Endothelial cell of umbilical vein (primary cell): ENCODE measurements at regions not wholly inside any gene's neighbourhood (a gene's known extent, or its start where the extent isn't known, plus 50 kb on each side); places are given as distances from the start of the nearest gene placed in this dataset.
"Not testable (repeated sequence)": the region's sequence is repeated elsewhere in the genome, so short reads cannot be mapped to it uniquely, and the experiment has no call there.

Experiments used
- BruUV-seq: library from RNA; stranded (reverse); fragments of 400-500 nt; replicated peaks from 2 replicates; lab custom pipeline; 2021; lab: Mats Ljungman, UMichigan
- CTCF ChIA-PET: fragments of 300-600, 350-600 bp; sonication (Branson Sonifier 250); formaldehyde crosslinking; loops from one replicate; lab custom pipeline; 2021; ENCODE audit warnings: antibody characterized with exemption, inconsistent platforms; lab: Charles Lee
- POLR2A ChIA-PET: fragments of 300-600, 350-600 bp; sonication (Branson Sonifier 250); formaldehyde crosslinking; loops from one replicate; lab custom pipeline; 2021; ENCODE audit warnings: antibody characterized with exemption, inconsistent platforms; lab: Charles Lee
- DNase-seq: peaks from one replicate; pipeline ENCODE4 v3.0.0-alpha.2; 2011; ENCODE audit warnings: low read depth, low spot score
- FAIRE-seq: peaks from 2 replicates; lab custom pipeline; 2011; peaks lifted over from hg19 to GRCh38; lab: Jason Lieb, UNC
- H2AFZ ChIP-seq: 2 replicates; pipeline ENCODE4 v1.6.0; 2012; ENCODE audit warnings: low read depth, low read length, control low read depth, inconsistent platforms
- H3K27ac ChIP-seq: 2 replicates; pipeline ENCODE4 v1.5.1; 2011; ENCODE audit warnings: low read depth, mild to moderate bottlenecking, control low read depth, low read length, moderate library complexity; ENCODE audit not compliant: insufficient read depth
- H3K27me3 ChIP-seq, 2 experiments: 2 replicates each; pipeline versions ENCODE4 v1.6.0 to v1.6.1; 2011; ENCODE audit warnings: low read length in 2 of 2, mixed read lengths in 1 of 2; ENCODE audit not compliant: control insufficient read depth in 2 of 2, insufficient read depth in 2 of 2
- H3K36me3 ChIP-seq, 2 experiments: 2 replicates in 1 of 2; 3 replicates in 1 of 2; pipeline ENCODE4 v1.5.1; 2011; ENCODE audit warnings: low read length in 2 of 2, mild to moderate bottlenecking in 1 of 2, moderate library complexity in 1 of 2; ENCODE audit not compliant: control insufficient read depth in 2 of 2, insufficient read depth in 2 of 2; ENCODE audit errors: extremely low read depth in 1 of 2
- H3K4me1 ChIP-seq: 3 replicates; pipeline ENCODE4 v1.5.1; 2011; ENCODE audit warnings: mild to moderate bottlenecking, low read length; ENCODE audit not compliant: control insufficient read depth, insufficient read depth; ENCODE audit errors: extremely low read depth
- H3K4me2 ChIP-seq: 2 replicates; pipeline ENCODE4 v1.6.1; 2011; ENCODE audit warnings: low read length, control low read depth, mixed read lengths; ENCODE audit not compliant: insufficient read depth
- H3K4me3 ChIP-seq, 3 experiments: fragments of 200-600 bp in 1 of 3; sonication (generic), shearing (Covaris generic) in 1 of 3; replicated peaks in 1 of 3; 2 replicates each; pipeline ENCODE4 v1.5.1; 2011 to 2016; ENCODE audit warnings: control low read depth in 3 of 3, low read length in 3 of 3, mild to moderate bottlenecking in 2 of 3, inconsistent platforms in 1 of 3, low read depth in 1 of 3, moderate library complexity in 1 of 3; ENCODE audit not compliant: insufficient read depth in 1 of 3
- H3K79me2 ChIP-seq: 2 replicates; pipeline ENCODE4 v1.6.0; 2012; ENCODE audit warnings: low read length, inconsistent platforms; ENCODE audit not compliant: control insufficient read depth, insufficient read depth
- H3K9ac ChIP-seq: replicated peaks from 2 replicates; pipeline ENCODE3; 2011; ENCODE audit warnings: low read length, control low read depth; ENCODE audit not compliant: insufficient read depth; ENCODE audit errors: extremely low read depth
- H3K9me1 ChIP-seq: replicated peaks from 3 replicates; pipeline ENCODE4 v1.6.0; 2011; ENCODE audit warnings: mild to moderate bottlenecking, low read length; ENCODE audit not compliant: control insufficient read depth, insufficient read depth; ENCODE audit errors: extremely low read depth
- H3K9me3 ChIP-seq: replicated peaks from 2 replicates; pipeline ENCODE4 v1.5.1; 2012; ENCODE audit warnings: low read length, inconsistent platforms; ENCODE audit not compliant: control insufficient read depth, insufficient read depth
- H4K20me1 ChIP-seq: replicated peaks from 2 replicates; pipeline ENCODE3; 2011; ENCODE audit warnings: mild to moderate bottlenecking, low read length; ENCODE audit not compliant: control insufficient read depth, insufficient read depth; ENCODE audit errors: extremely low read depth
- EZH2 ChIP-seq: IDR thresholded peaks from 2 replicates; pipeline ENCODE4 v1.6.1; 2012; ENCODE audit warnings: borderline replicate concordance, low read depth, mild to moderate bottlenecking, moderate library complexity, low read length, inconsistent platforms; ENCODE audit not compliant: severe bottlenecking
- GATA2 ChIP-seq: IDR thresholded peaks from 2 replicates; pipeline ENCODE4 v1.7.0; 2011; ENCODE audit warnings: low read depth, mild to moderate bottlenecking, moderate library complexity, mixed read lengths, low read length; ENCODE audit not compliant: insufficient read length, insufficient read depth
- MAX ChIP-seq: IDR thresholded peaks from 2 replicates; pipeline ENCODE4 v1.6.1; 2011; ENCODE audit not compliant: insufficient read depth, insufficient read length
- dilution Hi-C: fragments of 300-500 bp; cut with MboI; formaldehyde crosslinking; loops from one replicate; pipeline ENCODE4 v1.15.0; 2019; ENCODE audit warnings: low sequenced_read_pairs; ENCODE audit not compliant: extremely low pct_ligation_motif_present
- intact Hi-C: fragments of 100-400 bp; cut with micrococcal nuclease; formaldehyde crosslinking; loops from one replicate; pipeline ENCODE4 v1.10.0; 2022

- H4K20me1 ChIP-seq, CTCF ChIA-PET, H3K9ac ChIP-seq, H3K4me3 ChIP-seq, H3K79me2 ChIP-seq, H3K27ac ChIP-seq, DNase-seq, H3K27me3 ChIP-seq, H3K9me3 ChIP-seq, H3K9me1 ChIP-seq, H3K4me2 ChIP-seq, POLR2A ChIA-PET, dilution Hi-C loops, H3K36me3 ChIP-seq, FAIRE-seq, intact Hi-C loops, H3K4me1 ChIP-seq, H2AFZ ChIP-seq, BruUV-seq: not testable (repeated sequence)
Observed at GRCh38 chr7:84733976-84734375, 452.9 kb downstream of the SEMA3D start.

GRCh38 chr7:84730864-84731263 lies 456.0 kb downstream of the SEMA3D start:
- H3K9me3 ChIP-seq, H3K9me1 ChIP-seq, H3K27ac ChIP-seq, BruUV-seq, POLR2A ChIA-PET, H2AFZ ChIP-seq, H3K4me1 ChIP-seq, DNase-seq, H3K27me3 ChIP-seq, CTCF ChIA-PET, H3K79me2 ChIP-seq, H3K36me3 ChIP-seq, FAIRE-seq, intact Hi-C loops, H3K4me2 ChIP-seq, H3K4me3 ChIP-seq, H4K20me1 ChIP-seq, dilution Hi-C loops, H3K9ac ChIP-seq: not testable (repeated sequence)

- no peak for FAIRE-seq
- H3K27ac ChIP-seq: no peak overlapping the region
- BruUV-seq: no TSS peak
- H3K4me1 ChIP-seq: no peaks in the 10 kb centered on the region
- no peaks in the 10 kb centered on the region for H3K36me3 ChIP-seq
- no peaks in the 10 kb centered on the region for H3K9me3 ChIP-seq
- intact Hi-C loops: no loop called here
- dilution Hi-C loops: no loop called here
- TF ChIP-seq EZH2 (no peak), MAX (no peak), GATA2 (peak; percentile 12)
- no peaks in the 10 kb centered on the region for H3K79me2 ChIP-seq
- CTCF ChIA-PET: interaction anchor here (1.0 to 1.3 kb wide), 2 partner anchors 9 to 13 kb away, joined by 3 read pairs; no protein-coding TSS in a partner anchor
- POLR2A ChIA-PET: no interaction called here
- H3K4me3 ChIP-seq: no peak overlapping the region
- DNase-seq: no peak
- H3K9me1 ChIP-seq: no peaks in the 10 kb centered on the region
- no peaks in the 10 kb centered on the region for H4K20me1 ChIP-seq
- H3K9ac ChIP-seq: no peak overlapping the region
- H3K4me2 ChIP-seq: no peak overlapping the region
- H3K27me3 ChIP-seq: no peaks in the 10 kb centered on the region
- no peak overlapping the region for H2AFZ ChIP-seq
Observed at GRCh38 chr7:84729284-84729683, 457.6 kb downstream of the SEMA3D start.
